ENCODE measurements at regions not wholly inside any gene's neighbourhood (a gene's known extent, or its start where the extent isn't known, plus 50 kb on each side); places are given as distances from the start of the nearest gene placed in this dataset.

GRCh38 chr10:46227936-46228562 is 58.7 kb upstream of the ANTXRL start:
- H3K27ac ChIP-seq (ENCODE audit: low read depth, low read length), result no peak overlapping the region
- Mint-ChIP-seq H3K27me3 (no peaks in the 10 kb centered on the region), H3K4me3 (no peak overlapping the region), H3K36me3 (peaks cover 55 to 59% of the 10 kb centered on the region in 2 donors), H3K27ac (peak overlapping the region in 1 of 7 donors; percentile 43), H3K9me3 (peaks cover 0 to 18% (median 4%) of the 10 kb centered on the region in 8 donors), H3K4me1 (peaks cover 0 to 11% (median 7%) of the 10 kb centered on the region in 4 donors)
- ChIA-PET POLR2A (ENCODE audit: partially characterized antibody) (no interaction called here), CTCF (ENCODE audit: partially characterized antibody) (interaction anchor here (2.5 to 3.5 kb wide), 2 partner anchors 9 to 97 kb away, joined by 9 to 15 read pairs; no protein-coding TSS in a partner anchor)
- peaks cover 0 to 3% of the 10 kb centered on the region in 2 donors for H3K9me3 ChIP-seq (ENCODE audit: control insufficient read depth in 1 of 2, low read length in 2 of 2)
- no peaks in the 10 kb centered on the region for H3K4me1 ChIP-seq (ENCODE audit: insufficient read depth, low read length)
- no peak overlapping the region for H3K4me3 ChIP-seq (ENCODE audit: low read length in 2 of 2)
- no peak for DNase-seq
- intact Hi-C loops (cut with micrococcal nuclease), result loop anchor here (1.0 kb wide), 1 partner anchor 97 kb away; no protein-coding TSS in a partner anchor
- H3K27me3 ChIP-seq (ENCODE audit: insufficient read depth, low read length), result no peaks in the 10 kb centered on the region
- peaks cover 5% of the 10 kb centered on the region for H3K36me3 ChIP-seq (ENCODE audit: insufficient read depth, low read length)

GRCh38 chr10:46228563-46229071 is 58.2 kb upstream of the ANTXRL start:
- POLR2A ChIA-PET (ENCODE audit: partially characterized antibody), result no interaction called here
- Histone ChIP-seq H3K27me3 (ENCODE audit: insufficient read depth, low read length) (no peaks in the 10 kb centered on the region), H3K4me3 (ENCODE audit: low read length in 2 of 2) (no peak overlapping the region), H3K4me1 (ENCODE audit: insufficient read depth, low read length) (no peaks in the 10 kb centered on the region), H3K9me3 (ENCODE audit: control insufficient read depth in 1 of 2, low read length in 2 of 2) (peaks cover 0 to 3% of the 10 kb centered on the region in 2 donors), H3K36me3 (ENCODE audit: insufficient read depth, low read length) (peaks cover 5% of the 10 kb centered on the region), H3K27ac (ENCODE audit: low read depth, low read length) (no peak overlapping the region)
- Mint-ChIP-seq H3K4me1 (peaks cover 0 to 10% (median 6%) of the 10 kb centered on the region in 4 donors), H3K9me3 (peaks cover 0 to 18% (median 4%) of the 10 kb centered on the region in 8 donors), H3K27ac (peak overlapping the region in 2 of 7 donors; percentile 13 to 77), H3K27me3 (no peaks in the 10 kb centered on the region), H3K36me3 (peaks cover 59 to 62% of the 10 kb centered on the region in 2 donors), H3K4me3 (no peak overlapping the region)
- intact Hi-C loops (cut with micrococcal nuclease), result loop anchor here (1.0 kb wide), 1 partner anchor 97 kb away; no protein-coding TSS in a partner anchor
- CTCF ChIA-PET (ENCODE audit: partially characterized antibody), result interaction anchor here (0.9 to 3.5 kb wide), 6 partner anchors 9 to 203 kb away, joined by 3 to 15 read pairs (median 4); no protein-coding TSS in a partner anchor
- DNase-seq, result peak; percentile 33 to 48 (median 46)

- Mint-ChIP-seq H3K36me3 (peaks cover 61 to 63% of the 10 kb centered on the region in 2 donors), H3K4me1 (peaks cover 0 to 12% (median 6%) of the 10 kb centered on the region in 4 donors), H3K27me3 (no peaks in the 10 kb centered on the region), H3K27ac (peak overlapping the region in 3 of 7 donors; percentile 12 to 77 (median 13)), H3K4me3 (no peak overlapping the region), H3K9me3 (peaks cover 0 to 18% (median 4%) of the 10 kb centered on the region in 8 donors)
- ChIA-PET CTCF (ENCODE audit: partially characterized antibody) (interaction anchor here (0.9 to 3.5 kb wide), 7 partner anchors 9 to 203 kb away, joined by 3 to 15 read pairs (median 4); no protein-coding TSS in a partner anchor), POLR2A (ENCODE audit: partially characterized antibody) (no interaction called here)
- peaks cover 3% of the 10 kb centered on the region for H3K36me3 ChIP-seq (ENCODE audit: insufficient read depth, low read length)
- intact Hi-C loops (cut with micrococcal nuclease), result no loop called here
- no peak overlapping the region for H3K4me3 ChIP-seq (ENCODE audit: low read length in 2 of 2)
- peak in 3 of 5 donors; percentile 9 to 15 (median 10) for DNase-seq
- peaks cover 0 to 3% of the 10 kb centered on the region in 2 donors for H3K9me3 ChIP-seq (ENCODE audit: control insufficient read depth in 1 of 2, low read length in 2 of 2)
- no peak overlapping the region for H3K27ac ChIP-seq (ENCODE audit: low read depth, low read length)
- no peaks in the 10 kb centered on the region for H3K4me1 ChIP-seq (ENCODE audit: insufficient read depth, low read length)
- no peaks in the 10 kb centered on the region for H3K27me3 ChIP-seq (ENCODE audit: insufficient read depth, low read length)
Measured at GRCh38 chr10:46229144-46229563, 57.6 kb upstream of the ANTXRL start.

- H3K4me3 Mint-ChIP-seq, result no peak overlapping the region
- Histone ChIP-seq H3K36me3 (ENCODE audit: insufficient read depth, low read length) (peaks cover 3% of the 10 kb centered on the region), H3K27ac (ENCODE audit: low read depth, low read length) (no peak overlapping the region), H3K9me3 (ENCODE audit: control insufficient read depth in 1 of 2, low read length in 2 of 2) (peaks cover 0 to 3% of the 10 kb centered on the region in 2 donors), H3K4me3 (ENCODE audit: low read length in 2 of 2) (no peak overlapping the region), H3K27me3 (ENCODE audit: insufficient read depth, low read length) (no peaks in the 10 kb centered on the region), H3K4me1 (ENCODE audit: insufficient read depth, low read length) (no peaks in the 10 kb centered on the region)
- ChIA-PET POLR2A (ENCODE audit: partially characterized antibody) (no interaction called here), CTCF (ENCODE audit: partially characterized antibody) (interaction anchor here (1.1 to 3.5 kb wide), 2 partner anchors 11 kb away, joined by 3 to 15 read pairs; no protein-coding TSS in a partner anchor)
- no peak for DNase-seq
- H3K27me3 Mint-ChIP-seq, result no peaks in the 10 kb centered on the region
- intact Hi-C loops (cut with micrococcal nuclease), result no loop called here
- peaks cover 0 to 18% (median 4%) of the 10 kb centered on the region in 8 donors for H3K9me3 Mint-ChIP-seq
- peaks cover 0 to 11% (median 6%) of the 10 kb centered on the region in 4 donors for H3K4me1 Mint-ChIP-seq
- peaks cover 53 to 61% of the 10 kb centered on the region in 2 donors for H3K36me3 Mint-ChIP-seq
- no peak overlapping the region for H3K27ac Mint-ChIP-seq
Measured at GRCh38 chr10:46230615-46231014, 56.2 kb upstream of the ANTXRL start.

- Histone ChIP-seq H3K36me3 (ENCODE audit: insufficient read depth, low read length) (peaks cover 3% of the 10 kb centered on the region), H3K9me3 (ENCODE audit: control insufficient read depth in 1 of 2, low read length in 2 of 2) (peaks cover 0 to 3% of the 10 kb centered on the region in 2 donors), H3K27ac (ENCODE audit: low read depth, low read length) (no peak overlapping the region), H3K4me1 (ENCODE audit: insufficient read depth, low read length) (no peaks in the 10 kb centered on the region), H3K4me3 (ENCODE audit: low read length in 2 of 2) (no peak overlapping the region), H3K27me3 (ENCODE audit: insufficient read depth, low read length) (no peaks in the 10 kb centered on the region)
- intact Hi-C loops (cut with micrococcal nuclease), result no loop called here
- peaks cover 0 to 18% (median 4%) of the 10 kb centered on the region in 8 donors for H3K9me3 Mint-ChIP-seq
- peaks cover 53 to 57% of the 10 kb centered on the region in 2 donors for H3K36me3 Mint-ChIP-seq
- H3K27ac Mint-ChIP-seq, result no peak overlapping the region
- no peaks in the 10 kb centered on the region for H3K27me3 Mint-ChIP-seq
- peaks cover 0 to 11% (median 6%) of the 10 kb centered on the region in 4 donors for H3K4me1 Mint-ChIP-seq
- POLR2A ChIA-PET (ENCODE audit: partially characterized antibody), result no interaction called here
- DNase-seq, result no peak
- H3K4me3 Mint-ChIP-seq, result no peak overlapping the region
- CTCF ChIA-PET (ENCODE audit: partially characterized antibody), result interaction anchor here (1.1 kb wide), 1 partner anchor 11 kb away, joined by 3 read pairs; no protein-coding TSS in a partner anchor
Measured at GRCh38 chr10:46231087-46231486, 55.7 kb upstream of the ANTXRL start.

GRCh38 chr10:46232084-46232483 is 54.7 kb upstream of the ANTXRL start:
- DNase-seq, result no peak
- Mint-ChIP-seq H3K36me3 (peaks cover 58 to 66% of the 10 kb centered on the region in 2 donors), H3K27ac (peak overlapping the region in 1 of 7 donors; percentile 51), H3K4me1 (peaks cover 6 to 19% (median 12%) of the 10 kb centered on the region in 4 donors), H3K9me3 (peaks cover 0 to 18% (median 4%) of the 10 kb centered on the region in 8 donors), H3K27me3 (no peaks in the 10 kb centered on the region), H3K4me3 (no peak overlapping the region)
- Histone ChIP-seq H3K27ac (ENCODE audit: low read depth, low read length) (no peak overlapping the region), H3K4me1 (ENCODE audit: insufficient read depth, low read length) (no peaks in the 10 kb centered on the region), H3K4me3 (ENCODE audit: low read length in 2 of 2) (no peak overlapping the region), H3K27me3 (ENCODE audit: insufficient read depth, low read length) (no peaks in the 10 kb centered on the region), H3K36me3 (ENCODE audit: insufficient read depth, low read length) (peaks cover 3% of the 10 kb centered on the region), H3K9me3 (ENCODE audit: control insufficient read depth in 1 of 2, low read length in 2 of 2) (peaks cover 0 to 3% of the 10 kb centered on the region in 2 donors)
- ChIA-PET CTCF (ENCODE audit: partially characterized antibody) (no interaction called here), POLR2A (ENCODE audit: partially characterized antibody) (no interaction called here)
- intact Hi-C loops (cut with micrococcal nuclease), result no loop called here

GRCh38 chr10:46232666-46233065 is 54.1 kb upstream of the ANTXRL start:
- no peak overlapping the region for H3K27ac Mint-ChIP-seq
- POLR2A ChIA-PET (ENCODE audit: partially characterized antibody), result no interaction called here
- peaks cover 0 to 18% (median 4%) of the 10 kb centered on the region in 8 donors for H3K9me3 Mint-ChIP-seq

More at GRCh38 chr10:46232666-46233065, 54.1 kb upstream of the ANTXRL start:
- intact Hi-C loops (cut with micrococcal nuclease), result no loop called here
- H3K9me3 ChIP-seq (ENCODE audit: control insufficient read depth in 1 of 2, low read length in 2 of 2), result peaks cover 0 to 3% of the 10 kb centered on the region in 2 donors
- Mint-ChIP-seq H3K36me3 (peaks cover 64 to 67% of the 10 kb centered on the region in 2 donors), H3K4me3 (no peak overlapping the region), H3K27me3 (no peaks in the 10 kb centered on the region), H3K4me1 (peaks cover 6 to 22% (median 14%) of the 10 kb centered on the region in 4 donors)
- CTCF ChIA-PET (ENCODE audit: partially characterized antibody), result no interaction called here
- peaks cover 3% of the 10 kb centered on the region for H3K36me3 ChIP-seq (ENCODE audit: insufficient read depth, low read length)
- no peak overlapping the region for H3K4me3 ChIP-seq (ENCODE audit: low read length in 2 of 2)
- DNase-seq, result no peak
- no peak overlapping the region for H3K27ac ChIP-seq (ENCODE audit: low read depth, low read length)
- H3K27me3 ChIP-seq (ENCODE audit: insufficient read depth, low read length), result no peaks in the 10 kb centered on the region
- no peaks in the 10 kb centered on the region for H3K4me1 ChIP-seq (ENCODE audit: insufficient read depth, low read length)

Data from CD4-positive, alpha-beta memory T cell (primary cell).